ENCODE measurements at regions not wholly inside any gene's neighbourhood (a gene's known extent, or its start where the extent isn't known, plus 50 kb on each side); places are given as distances from the start of the nearest gene placed in this dataset.
"Not testable (repeated sequence)": the region's sequence is repeated elsewhere in the genome, so short reads cannot be mapped to it uniquely, and the experiment has no call there.

DNA sequence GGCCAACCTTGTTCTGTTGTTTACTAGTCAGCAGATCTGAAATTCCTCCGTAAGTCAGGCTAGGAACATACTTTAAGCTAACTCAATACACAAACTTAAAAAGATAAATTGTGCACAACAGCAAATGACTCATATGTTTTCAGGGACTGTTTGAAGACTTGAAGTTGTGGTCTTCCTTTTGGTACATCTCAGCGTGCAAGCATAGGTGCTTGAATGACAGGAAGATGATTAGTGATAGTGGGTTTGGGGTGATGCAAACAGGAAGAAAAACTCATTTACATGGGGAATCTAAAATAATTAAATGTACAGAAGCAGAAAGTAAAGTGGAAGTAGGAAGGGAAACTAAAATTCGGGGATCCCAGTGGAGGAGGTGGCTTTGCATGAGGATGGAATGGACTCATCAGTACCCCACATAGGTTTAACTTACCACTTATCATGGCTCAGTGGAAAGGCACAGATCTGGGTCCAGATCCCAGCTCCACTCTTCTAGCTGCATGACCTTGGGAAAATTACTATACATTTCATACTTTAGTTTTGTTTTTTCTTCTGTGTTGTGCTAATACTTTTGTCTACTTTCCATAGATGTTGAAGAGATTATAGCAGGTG, 122.3 kb downstream of the XCL2 start:
- no peak for DNase-seq (ENCODE audit: low read depth in 1 of 2, low spot score in 1 of 2)

GRCh38 chr1:168420177-168420576, 123.6 kb downstream of the XCL2 start:
- DNase-seq (ENCODE audit: low read depth in 1 of 2, low spot score in 1 of 2), result no peak

GRCh38 chr1:168419736-168420135, 124.1 kb downstream of the XCL2 start:
- DNase-seq (ENCODE audit: low read depth in 1 of 2, low spot score in 1 of 2), result no peak

DNA sequence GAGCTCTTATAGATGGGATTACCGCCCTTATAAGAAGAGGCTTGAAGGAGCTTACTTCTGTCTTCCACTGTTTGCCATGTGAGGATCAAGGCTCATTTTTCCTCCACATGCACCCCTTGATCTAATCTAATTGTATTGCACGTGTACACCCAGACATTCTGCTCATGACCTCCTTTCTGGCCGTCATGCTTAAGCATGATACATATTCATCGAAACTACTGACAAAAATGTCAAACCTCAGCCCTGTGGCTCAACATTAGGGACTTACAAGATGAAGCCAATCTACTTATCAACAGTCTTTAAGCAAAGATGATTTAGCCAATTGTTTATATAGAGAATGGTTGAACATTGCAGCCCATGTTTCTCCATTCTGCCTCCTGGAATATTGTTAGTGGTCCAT, 127.6 kb downstream of the XCL2 start:
- DNase-seq (ENCODE audit: low read depth in 1 of 2, low spot score in 1 of 2), result no peak

GRCh38 chr1:168414914-168415313, 128.9 kb downstream of the XCL2 start:
- no peak for DNase-seq (ENCODE audit: low read depth in 1 of 2, low spot score in 1 of 2)

- DNase-seq (ENCODE audit: low read depth in 1 of 2, low spot score in 1 of 2), result no peak
Observed at GRCh38 chr1:168410464-168410863, 129.8 kb downstream of the TBX19 start.

GRCh38 chr1:168408884-168409283, 128.2 kb downstream of the TBX19 start:
- peak; percentile 10 to 23 for DNase-seq (ENCODE audit: low read depth in 1 of 2, low spot score in 1 of 2)

DNA sequence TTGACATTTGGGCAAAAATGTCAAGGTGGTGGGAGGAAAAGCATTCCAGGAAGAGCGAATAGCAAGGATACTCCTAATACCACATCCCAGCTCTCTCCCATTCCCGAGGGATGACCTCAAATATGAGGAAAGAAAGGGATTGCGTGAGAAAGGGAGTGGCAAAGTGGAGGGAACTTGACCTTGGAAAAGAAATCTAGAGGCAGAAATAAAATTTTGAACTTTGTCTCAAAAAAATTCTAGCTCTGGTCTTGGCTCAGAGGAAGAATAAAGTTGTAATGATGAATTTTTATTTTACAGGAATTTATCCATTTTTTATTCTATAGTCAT, 127.8 kb downstream of the TBX19 start:
- no peak for DNase-seq (ENCODE audit: low read depth in 1 of 2, low spot score in 1 of 2)

DNA sequence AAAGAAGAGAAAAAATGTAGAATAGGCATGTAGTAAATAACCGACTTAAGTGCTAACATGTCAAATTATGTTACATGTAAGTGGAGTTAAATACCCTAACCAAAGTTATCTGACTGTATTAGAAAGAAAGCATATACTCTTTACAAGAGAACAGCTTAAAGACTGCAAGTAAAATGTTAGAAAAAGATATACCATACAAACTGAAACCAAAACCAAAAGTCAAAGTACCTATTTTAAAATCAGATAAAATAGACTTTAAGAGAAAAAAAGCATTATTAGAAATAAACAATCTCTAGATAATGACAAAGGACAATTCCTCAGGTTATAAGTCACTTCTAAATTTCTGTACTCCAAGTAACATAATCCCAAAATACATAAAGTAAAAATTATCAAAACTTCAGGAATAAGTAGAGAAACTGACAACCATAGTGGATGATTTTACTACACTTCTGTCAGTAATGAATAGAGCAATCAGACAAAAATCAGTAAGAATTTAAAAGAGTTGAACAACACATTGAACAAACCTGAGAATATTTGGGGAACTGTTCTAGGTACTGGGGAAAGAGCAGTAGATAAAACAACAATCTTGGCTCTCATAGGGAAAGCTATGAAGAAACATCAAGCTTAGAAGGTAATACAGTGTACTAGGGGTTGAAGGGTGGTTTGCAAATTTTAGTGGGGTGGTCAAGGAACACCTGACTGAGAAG, 127.3 kb downstream of the TBX19 start:
- DNase-seq (ENCODE audit: low read depth in 1 of 2, low spot score in 1 of 2), result no peak

- DNase-seq (ENCODE audit: low read depth in 1 of 2, low spot score in 1 of 2), result no peak
Observed at GRCh38 chr1:168405906-168406549, 125.4 kb downstream of the TBX19 start.

DNA sequence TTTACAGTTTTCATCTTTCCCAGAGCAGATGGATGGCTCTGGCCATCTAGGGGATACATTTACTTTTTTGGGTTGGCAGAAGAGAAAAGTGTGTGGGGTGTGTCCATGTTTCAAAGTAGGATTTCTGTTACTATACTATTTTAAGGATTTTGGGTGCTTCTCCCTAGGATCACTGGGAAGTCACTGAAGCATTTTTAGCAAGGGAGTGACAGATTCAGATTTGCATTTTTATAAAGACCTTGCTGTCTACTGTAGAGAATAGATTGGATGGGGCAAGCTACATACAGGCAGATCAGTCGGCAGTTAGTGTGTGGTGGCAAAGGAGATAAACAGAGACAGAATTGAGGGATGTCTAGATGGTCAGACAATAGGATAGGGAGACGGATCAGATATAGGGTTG, 122.5 kb downstream of the TBX19 start:
- no peak for DNase-seq (ENCODE audit: low read depth in 1 of 2, low spot score in 1 of 2)

DNA sequence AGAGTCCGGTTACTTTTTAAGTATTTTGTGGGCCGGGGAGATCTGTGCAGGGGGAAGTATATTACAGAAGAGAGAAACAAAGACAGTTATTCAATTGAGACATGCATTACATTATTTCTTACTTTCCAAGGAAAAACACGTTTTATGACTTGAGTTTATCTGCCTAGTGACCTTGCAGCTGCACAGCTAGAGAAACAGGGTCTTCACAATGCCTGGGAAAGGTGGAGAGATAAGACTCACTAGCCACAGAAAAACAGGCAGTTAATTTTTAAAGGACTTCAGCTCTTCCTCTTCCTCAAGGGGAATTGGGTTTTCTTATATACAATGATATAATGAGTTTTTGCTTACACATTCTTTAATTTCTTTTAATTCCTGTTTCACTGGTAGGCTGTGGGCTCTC, 121.8 kb downstream of the TBX19 start:
- DNase-seq (ENCODE audit: low read depth in 1 of 2, low spot score in 1 of 2), result not testable (repeated sequence)

- no peak for DNase-seq (ENCODE audit: low read depth in 1 of 2, low spot score in 1 of 2)
Observed at GRCh38 chr1:168401341-168401740, 120.7 kb downstream of the TBX19 start.

DNA sequence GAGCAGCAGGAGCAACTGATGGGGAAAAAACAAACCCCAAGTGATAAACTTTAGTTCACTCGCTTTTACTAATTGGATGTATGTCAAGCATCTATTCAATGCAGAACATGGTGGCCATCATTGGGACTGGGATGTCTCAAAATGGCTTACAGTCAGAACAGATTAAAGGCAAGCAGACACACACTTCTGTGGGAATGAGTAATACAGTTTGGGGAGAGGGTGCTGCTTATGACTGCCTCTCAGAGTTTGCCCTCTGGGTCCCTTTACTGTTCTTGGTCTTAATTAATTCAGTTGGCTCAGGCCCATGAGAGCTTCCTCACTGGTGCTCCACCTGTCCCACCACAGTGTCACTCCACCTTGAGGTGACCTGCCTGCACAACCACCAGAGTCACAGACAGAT, 119.5 kb downstream of the TBX19 start:
- no peak for DNase-seq (ENCODE audit: low read depth in 1 of 2, low spot score in 1 of 2)

GRCh38 chr1:168397806-168398205, 117.1 kb downstream of the TBX19 start:
- no peak for DNase-seq (ENCODE audit: low read depth in 1 of 2, low spot score in 1 of 2)

DNA sequence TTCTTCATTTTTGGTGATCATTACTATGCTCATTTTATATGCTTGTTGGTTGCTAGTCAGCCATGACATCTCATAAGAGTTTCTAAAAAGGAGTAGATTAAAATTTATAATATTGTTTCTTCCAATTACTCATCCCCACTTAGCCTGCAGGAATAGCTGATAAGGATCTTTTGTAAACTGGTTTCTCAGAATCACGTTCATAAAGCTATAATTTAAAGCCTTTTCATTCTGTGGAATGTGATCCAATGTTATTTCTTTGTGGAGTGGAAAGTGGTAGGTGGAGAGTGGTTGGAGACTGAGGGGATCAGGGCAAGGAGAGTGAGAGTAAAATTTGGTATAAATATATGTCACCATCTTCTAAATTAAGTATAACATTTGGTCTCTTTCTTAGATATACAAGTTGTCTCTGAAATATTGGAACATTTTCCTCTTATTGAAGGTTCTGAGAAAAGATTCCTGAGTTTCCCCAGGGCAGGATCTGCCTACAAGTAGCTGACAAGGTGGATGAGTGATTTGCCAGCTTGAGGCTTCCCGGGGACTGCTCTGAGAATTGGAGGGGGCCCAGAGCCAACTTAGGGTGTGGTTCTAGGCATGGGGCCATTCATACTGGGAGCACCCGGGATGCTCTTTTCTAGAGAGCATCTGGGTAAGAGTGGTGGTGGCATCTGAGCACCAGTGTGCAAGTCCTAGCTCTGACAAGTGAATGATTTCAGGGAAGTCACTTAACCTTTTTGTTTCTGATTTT, 116.4 kb downstream of the TBX19 start:
- DNase-seq (ENCODE audit: low read depth in 1 of 2, low spot score in 1 of 2), result no peak

GRCh38 chr1:168396508-168396907, 115.8 kb downstream of the TBX19 start:
- DNase-seq (ENCODE audit: low read depth in 1 of 2, low spot score in 1 of 2), result no peak

DNA sequence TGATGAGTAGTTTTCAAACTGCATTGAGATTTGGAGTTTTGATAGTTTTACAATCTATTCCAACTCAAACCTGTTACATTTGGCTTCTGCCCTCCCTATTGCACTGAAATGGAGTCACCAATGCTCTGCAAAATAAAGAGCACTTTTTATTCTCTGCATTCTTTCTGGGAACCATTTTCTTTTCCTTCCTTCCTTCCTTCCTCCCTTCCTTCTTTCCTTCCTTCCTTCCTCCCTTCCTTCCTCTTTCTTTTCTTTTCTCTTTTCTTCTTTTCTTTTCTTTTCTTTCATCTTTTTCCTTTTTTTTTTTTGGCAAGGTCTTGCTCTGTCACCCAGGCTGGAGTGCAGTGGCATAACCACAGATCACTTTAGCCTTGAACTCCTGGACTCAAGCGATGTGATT, 114.2 kb downstream of the TBX19 start:
- no peak for DNase-seq (ENCODE audit: low read depth in 1 of 2, low spot score in 1 of 2)

- no peak for DNase-seq (ENCODE audit: low read depth in 1 of 2, low spot score in 1 of 2)
Observed at GRCh38 chr1:168392958-168393549, 112.4 kb downstream of the TBX19 start.

DNA sequence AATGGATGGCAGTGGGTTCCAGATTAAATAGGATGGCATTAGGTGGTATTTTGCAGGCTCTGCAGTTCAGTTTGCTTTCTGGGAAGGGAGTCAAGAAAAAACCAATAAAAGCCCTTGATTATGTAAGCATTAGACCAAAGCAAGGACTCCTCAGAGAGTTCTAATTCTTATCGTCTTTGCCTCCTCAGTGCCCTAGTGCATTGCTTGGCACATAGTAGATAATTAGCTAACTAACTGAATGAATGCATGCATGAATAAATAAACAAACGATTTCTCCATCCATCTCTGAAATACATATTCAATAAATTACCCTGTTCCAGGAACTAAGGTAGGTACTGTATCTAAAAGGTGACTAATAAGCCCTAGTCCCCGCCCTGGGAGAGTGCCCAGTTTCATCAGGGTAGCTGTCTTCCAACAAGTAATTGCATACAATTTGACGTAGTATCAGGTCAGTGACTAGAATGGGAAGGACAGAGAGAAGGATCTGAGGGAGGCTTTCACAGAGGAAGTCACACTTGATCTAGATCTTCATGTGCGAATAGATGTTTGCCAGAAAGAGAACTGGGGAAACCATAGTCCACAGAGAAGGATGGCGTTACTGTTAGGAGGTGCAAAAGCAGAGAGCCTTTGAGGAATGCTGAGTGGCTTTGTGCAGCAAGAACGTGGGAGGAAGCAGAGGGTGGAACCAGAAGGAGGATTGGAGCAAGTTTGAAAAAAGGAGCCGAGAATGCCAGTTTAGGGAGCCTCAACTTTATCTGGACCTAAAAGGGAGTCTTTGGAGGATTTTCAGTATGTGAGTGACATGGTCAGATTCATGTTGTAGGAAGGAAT, 111.4 kb downstream of the TBX19 start:
- DNase-seq (ENCODE audit: low read depth in 1 of 2, low spot score in 1 of 2), result no peak

DNA sequence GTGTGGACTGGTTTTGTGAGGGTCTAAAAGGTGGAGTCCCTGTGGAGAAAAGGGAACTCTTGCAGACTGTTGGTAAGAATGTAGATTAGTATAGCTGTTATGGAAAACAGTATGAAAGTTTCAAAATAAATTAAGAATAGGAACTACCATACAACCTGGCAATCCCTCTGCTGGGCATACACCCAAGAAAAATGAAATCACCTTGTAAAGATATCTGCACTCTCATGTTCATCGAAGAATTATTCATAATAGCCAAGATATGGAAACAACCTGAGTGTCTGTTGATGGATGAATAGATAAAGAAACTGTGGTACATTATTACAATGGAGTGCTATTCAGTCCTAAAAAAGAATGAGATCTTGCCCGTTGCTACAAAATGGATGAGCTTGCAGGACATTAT, 109.6 kb downstream of the TBX19 start:
- no peak for DNase-seq (ENCODE audit: low read depth in 1 of 2, low spot score in 1 of 2)
